Activated T-helper 1 cell treated with anti-CD3 and anti-CD28 coated beads, Interleukin-12 subunit alpha, Interleukin-12 subunit beta, Interleukin-2, Interleukin-4 antibody, amounts not matched to agents 30 ng/mL and 10 ng/mL and 1 ng/mL, durations not matched to agents 14 hours and 24 hours and 36 hours (primary cell): ENCODE measurements at regions not wholly inside any gene's neighbourhood (a gene's known extent, or its start where the extent isn't known, plus 50 kb on each side); places are given as distances from the start of the nearest gene placed in this dataset.

Source experiments
- DNase-seq: peaks from one replicate; pipeline ENCODE4 v3.0.0; 2021; ENCODE audit warnings: low spot score
- H3K27ac Mint-ChIP-seq: one replicate; pipeline ENCODE4 v1.8.0; 2021; ENCODE audit warnings: mild to moderate bottlenecking, mixed read lengths
- H3K27me3 Mint-ChIP-seq: one replicate; pipeline ENCODE4 v1.8.0; 2022; ENCODE audit warnings: mild to moderate bottlenecking, moderate library complexity, mixed read lengths; ENCODE audit not compliant: insufficient read depth
- H3K36me3 Mint-ChIP-seq: one replicate; pipeline ENCODE4 v1.8.0; 2021; ENCODE audit warnings: low read depth, mixed read lengths
- H3K4me1 Mint-ChIP-seq: one replicate; pipeline ENCODE4 v1.8.0; 2021; ENCODE audit warnings: low read depth, mixed read lengths
- H3K4me3 Mint-ChIP-seq: one replicate; pipeline ENCODE4 v1.8.0; 2021; ENCODE audit warnings: mild to moderate bottlenecking, moderate library complexity, mixed read lengths
- H3K9me3 Mint-ChIP-seq: one replicate; pipeline ENCODE4 v1.8.0; 2021; ENCODE audit warnings: mixed read lengths
- intact Hi-C: fragments of 100-400 bp; cut with micrococcal nuclease; formaldehyde crosslinking; loops from one replicate; pipeline ENCODE4 v1.15.1; 2024

DNA sequence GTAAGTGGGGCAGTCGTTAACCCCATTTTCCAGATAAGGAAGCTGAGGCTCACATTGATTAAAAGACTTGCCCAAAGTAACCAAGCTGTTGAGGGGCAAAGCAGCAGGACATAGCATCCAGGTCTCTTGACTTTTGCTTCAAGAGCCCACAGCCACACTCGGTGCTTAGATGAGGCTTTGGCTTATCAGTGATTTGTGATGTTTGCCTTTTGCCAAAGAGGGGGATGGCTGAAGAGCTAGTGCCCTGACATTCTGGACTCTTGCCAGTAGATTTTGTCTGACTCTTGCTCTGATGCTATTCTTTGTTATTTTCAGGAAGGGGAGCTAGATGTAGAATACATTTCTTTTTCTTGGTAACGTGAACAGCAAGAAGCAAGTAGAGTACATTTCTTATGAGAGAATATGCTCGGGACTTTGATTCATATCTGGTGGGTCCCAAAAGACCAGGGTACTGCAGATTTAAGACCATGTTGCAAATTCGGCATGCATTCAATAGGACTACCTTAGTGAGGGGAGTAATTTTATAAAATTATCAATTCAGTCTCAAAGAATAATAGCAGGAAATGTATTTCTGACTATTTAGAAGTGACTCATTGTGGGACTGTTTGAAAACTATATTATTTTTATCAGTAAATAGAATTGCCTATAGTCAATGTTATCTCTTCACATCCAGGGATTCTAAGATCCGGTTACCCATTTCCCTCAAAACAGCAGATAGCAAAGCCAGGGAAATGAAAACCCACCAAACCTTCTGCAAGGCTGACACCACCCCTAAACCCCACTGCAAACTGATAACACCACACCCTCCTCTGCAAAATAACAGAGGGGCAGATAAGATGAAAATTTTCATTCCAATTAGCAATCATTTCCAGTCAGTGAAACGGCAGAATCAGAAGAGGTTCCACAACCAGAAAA, 180.0 kb upstream of the BMPER start:
- Mint-ChIP-seq H3K27ac (no peak overlapping the region), H3K4me3 (no peak overlapping the region), H3K9me3 (no peaks in the 10 kb centered on the region), H3K27me3 (no peaks in the 10 kb centered on the region), H3K4me1 (no peaks in the 10 kb centered on the region), H3K36me3 (no peaks in the 10 kb centered on the region)
- intact Hi-C loops, result no loop called here
- DNase-seq, result no peak

DNA sequence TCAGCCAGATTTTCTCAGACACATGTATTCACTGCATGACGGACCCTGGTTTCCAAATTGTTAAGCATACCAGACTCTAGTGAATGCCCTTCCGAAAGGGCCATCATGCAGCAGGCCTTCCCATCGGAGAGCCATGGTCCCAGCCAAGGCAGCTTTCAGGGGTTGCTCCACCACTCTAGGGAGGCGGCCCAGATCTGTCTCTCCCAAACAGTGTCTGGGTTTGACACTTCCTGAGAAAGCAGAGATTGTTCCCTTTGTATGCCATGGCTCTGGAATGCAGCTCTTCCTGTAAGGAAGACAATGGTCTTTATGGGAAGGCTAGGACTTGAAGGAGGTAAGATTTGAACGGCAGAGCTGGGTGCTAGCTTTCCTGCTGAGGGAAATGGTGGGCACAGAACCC, 178.8 kb upstream of the BMPER start:
- Mint-ChIP-seq H3K36me3 (no peaks in the 10 kb centered on the region), H3K4me1 (no peaks in the 10 kb centered on the region), H3K4me3 (no peak overlapping the region), H3K9me3 (no peaks in the 10 kb centered on the region), H3K27me3 (no peaks in the 10 kb centered on the region), H3K27ac (no peak overlapping the region)
- no peak for DNase-seq
- intact Hi-C loops, result no loop called here

DNA sequence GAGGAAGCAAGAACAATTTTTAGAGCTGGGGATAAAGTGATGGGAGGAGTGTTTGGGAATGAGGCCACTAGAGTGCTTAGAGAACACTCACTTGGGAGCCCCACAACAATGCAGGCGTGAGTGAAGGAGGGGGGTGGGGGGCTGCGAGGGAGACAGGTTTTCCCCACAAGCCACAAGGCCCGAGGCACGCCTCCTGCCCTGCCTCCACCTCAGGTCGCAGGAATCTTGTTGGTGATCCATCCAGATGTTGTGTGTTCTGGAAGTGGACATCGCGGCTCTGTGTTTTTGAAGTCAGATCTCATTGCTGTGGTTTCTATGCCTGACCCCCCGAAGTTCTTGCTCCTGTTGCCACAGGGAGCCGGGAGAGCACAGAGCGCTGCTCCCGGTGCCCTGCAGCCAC, 178.0 kb upstream of the BMPER start:
- intact Hi-C loops, result no loop called here
- H3K36me3 Mint-ChIP-seq, result no peaks in the 10 kb centered on the region

DNA sequence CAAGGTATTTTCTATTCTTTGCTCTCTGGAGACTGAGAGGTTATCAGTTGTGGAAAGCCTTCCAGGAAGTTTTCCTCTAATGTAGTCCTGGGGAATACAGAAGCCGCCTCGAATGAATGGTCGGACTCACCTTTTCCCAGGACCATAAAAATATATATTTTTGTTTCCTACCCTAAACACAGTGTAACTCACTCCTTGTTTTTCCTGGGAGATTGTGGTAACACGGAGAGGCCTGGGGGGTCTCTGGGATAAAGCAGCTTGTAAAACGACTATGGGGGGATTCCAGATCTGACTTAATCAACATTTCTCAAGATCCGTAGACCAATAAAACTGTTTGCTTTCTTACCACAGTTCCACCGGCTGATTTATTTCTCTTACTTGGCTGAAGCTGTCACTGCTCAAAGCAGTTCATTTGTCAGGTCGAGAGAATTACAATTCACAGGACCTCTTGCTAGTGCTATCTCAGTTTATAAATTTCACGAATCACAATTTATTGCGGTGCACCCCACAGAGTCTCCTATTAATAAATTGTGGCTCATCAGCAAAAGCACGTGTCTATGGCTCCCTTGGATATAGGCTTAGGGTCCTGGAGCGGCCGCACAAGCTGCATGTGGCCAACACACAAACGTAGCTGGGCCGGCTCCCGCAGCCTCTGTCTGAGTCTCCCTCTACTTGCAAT, 176.3 kb upstream of the BMPER start:
- Mint-ChIP-seq H3K4me1 (no peaks in the 10 kb centered on the region), H3K4me3 (no peak overlapping the region), H3K27ac (no peak overlapping the region), H3K9me3 (no peaks in the 10 kb centered on the region), H3K27me3 (no peaks in the 10 kb centered on the region), H3K36me3 (no peaks in the 10 kb centered on the region)
- DNase-seq, result no peak
- intact Hi-C loops, result no loop called here

More for the DNA sequence above, 178.0 kb upstream of the BMPER start:
- H3K27ac Mint-ChIP-seq, result no peak overlapping the region
- no peak overlapping the region for H3K4me3 Mint-ChIP-seq
- H3K27me3 Mint-ChIP-seq, result no peaks in the 10 kb centered on the region
- no peaks in the 10 kb centered on the region for H3K4me1 Mint-ChIP-seq
- DNase-seq, result no peak
- H3K9me3 Mint-ChIP-seq, result no peaks in the 10 kb centered on the region

DNA sequence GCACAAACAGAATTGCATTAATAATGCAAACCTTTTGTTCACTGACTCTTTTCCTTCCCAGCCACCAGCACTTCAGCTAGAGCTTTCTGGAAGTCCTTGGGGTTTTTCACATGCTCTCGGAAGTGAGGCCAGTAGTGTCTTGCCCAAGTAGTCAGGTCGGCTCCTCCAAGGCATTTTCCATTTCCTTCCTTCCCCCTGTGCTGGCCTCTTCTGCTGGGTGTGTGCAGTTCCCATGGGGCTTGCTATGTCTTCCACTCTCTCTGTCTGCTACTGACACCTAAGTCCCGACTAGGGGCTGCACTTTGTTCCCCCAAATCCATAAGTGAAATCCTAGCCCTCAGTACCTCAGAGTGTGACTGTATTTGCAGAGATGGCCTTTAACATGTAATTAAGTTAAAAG, 175.6 kb upstream of the BMPER start:
- intact Hi-C loops, result no loop called here
- no peaks in the 10 kb centered on the region for H3K9me3 Mint-ChIP-seq
- no peaks in the 10 kb centered on the region for H3K4me1 Mint-ChIP-seq
- H3K27ac Mint-ChIP-seq, result no peak overlapping the region
- no peak overlapping the region for H3K4me3 Mint-ChIP-seq
- no peaks in the 10 kb centered on the region for H3K36me3 Mint-ChIP-seq
- H3K27me3 Mint-ChIP-seq, result no peaks in the 10 kb centered on the region
- DNase-seq, result no peak

DNA sequence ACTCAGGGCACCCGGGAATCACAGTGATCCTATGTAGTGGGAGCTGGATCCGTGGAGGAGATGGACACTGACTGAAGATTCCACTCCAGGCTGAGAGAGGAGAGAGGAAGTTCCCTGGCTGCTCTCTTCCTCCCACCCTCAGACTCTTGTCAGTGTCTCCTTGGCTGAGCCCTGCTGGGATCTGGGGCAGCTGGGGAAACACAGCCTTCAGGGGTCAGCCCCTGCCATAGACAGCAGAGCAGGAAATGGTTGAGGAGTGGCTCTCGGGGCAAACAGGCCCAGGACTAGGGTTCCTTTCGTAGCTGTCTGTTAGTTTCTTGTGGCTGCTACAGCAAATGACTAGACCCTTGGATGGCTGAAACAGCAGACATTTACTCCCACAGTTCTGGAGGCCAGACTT, 174.4 kb upstream of the BMPER start:
- Mint-ChIP-seq H3K36me3 (no peaks in the 10 kb centered on the region), H3K4me1 (no peaks in the 10 kb centered on the region), H3K4me3 (no peak overlapping the region), H3K27me3 (no peaks in the 10 kb centered on the region), H3K9me3 (no peaks in the 10 kb centered on the region), H3K27ac (no peak overlapping the region)
- intact Hi-C loops, result no loop called here
- no peak for DNase-seq

DNA sequence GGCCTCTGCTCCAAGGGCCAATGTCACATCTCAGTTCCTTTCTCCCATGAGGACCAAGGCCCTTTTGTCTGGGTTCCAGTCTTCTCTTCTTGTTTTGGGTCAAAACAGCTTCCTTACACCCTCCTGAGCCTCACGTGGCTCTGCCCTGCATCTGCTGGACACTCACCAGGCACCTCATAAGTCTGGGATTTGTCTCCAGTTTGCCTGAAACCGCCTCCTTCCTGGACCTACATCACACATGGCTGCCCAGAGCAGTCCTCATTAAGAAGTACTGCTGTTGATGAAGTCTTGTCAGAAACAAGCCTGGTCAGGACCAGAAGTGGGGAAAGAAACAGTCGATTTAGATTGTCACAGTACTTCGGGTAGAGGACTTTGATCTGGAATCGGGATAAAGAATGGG, 173.4 kb upstream of the BMPER start:
- no peaks in the 10 kb centered on the region for H3K4me1 Mint-ChIP-seq
- H3K4me3 Mint-ChIP-seq, result no peak overlapping the region
- no peaks in the 10 kb centered on the region for H3K36me3 Mint-ChIP-seq
- no peaks in the 10 kb centered on the region for H3K9me3 Mint-ChIP-seq
- DNase-seq, result no peak
- intact Hi-C loops, result no loop called here
- no peak overlapping the region for H3K27ac Mint-ChIP-seq
- no peaks in the 10 kb centered on the region for H3K27me3 Mint-ChIP-seq

DNA sequence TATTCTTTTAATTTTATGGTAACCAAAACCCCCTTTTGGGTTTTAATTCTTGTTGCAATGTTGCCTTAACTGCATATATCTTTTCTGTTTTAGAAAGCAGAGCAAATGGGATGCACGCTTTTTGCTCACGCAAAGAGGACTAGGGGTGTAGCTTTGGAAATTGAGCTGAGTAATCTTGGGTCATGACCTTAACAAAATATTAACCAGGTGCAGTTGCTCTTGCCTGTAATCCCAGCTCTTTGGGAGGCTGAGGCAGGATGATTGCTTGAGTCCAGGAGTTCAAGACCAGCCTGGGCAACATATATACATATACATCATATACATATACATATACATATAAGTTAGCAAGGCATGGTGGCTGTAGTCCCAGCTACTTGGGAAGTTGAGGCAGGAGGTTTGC, 172.9 kb upstream of the BMPER start:
- intact Hi-C loops, result no loop called here

DNA sequence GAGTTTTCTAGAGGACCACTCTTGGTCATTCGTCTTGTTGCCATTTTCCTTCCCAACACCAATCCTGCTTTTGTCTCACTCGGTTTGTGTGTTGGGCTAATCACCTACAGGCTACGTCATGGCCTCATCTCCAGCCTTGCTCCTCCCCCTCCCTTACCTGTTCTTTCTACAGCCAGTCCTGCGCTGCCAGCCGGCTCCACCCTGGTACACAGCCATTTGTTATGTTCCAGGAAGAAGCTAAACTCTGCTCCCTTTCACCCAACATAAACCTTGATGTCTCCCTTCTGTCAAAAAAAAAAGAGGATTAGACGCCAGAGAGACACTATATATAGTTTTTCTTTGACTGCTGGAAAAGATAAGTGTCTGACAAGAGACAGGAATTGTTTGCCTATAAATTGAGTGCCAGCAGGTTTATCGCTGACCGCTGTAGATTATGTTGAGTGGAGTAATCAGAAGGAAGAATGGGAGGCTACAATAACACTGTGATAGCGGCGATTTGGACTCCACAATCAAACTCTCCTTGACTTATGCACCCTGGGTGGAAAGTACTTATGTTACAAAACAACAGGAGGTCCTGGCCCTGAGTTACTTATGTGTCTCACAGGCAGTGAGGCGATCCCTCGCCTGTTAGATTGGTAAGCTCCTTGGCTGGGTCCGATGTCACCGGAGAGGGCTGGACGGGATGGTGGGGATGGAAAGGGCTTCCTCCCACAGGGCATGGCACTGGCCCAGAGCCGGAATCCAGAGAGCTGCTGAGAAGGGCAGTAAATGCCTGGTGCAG, 171.3 kb upstream of the BMPER start:
- no peaks in the 10 kb centered on the region for H3K27me3 Mint-ChIP-seq
- intact Hi-C loops, result no loop called here
- DNase-seq, result no peak
- no peaks in the 10 kb centered on the region for H3K9me3 Mint-ChIP-seq
- no peaks in the 10 kb centered on the region for H3K36me3 Mint-ChIP-seq
- H3K4me3 Mint-ChIP-seq, result no peak overlapping the region
- H3K27ac Mint-ChIP-seq, result no peak overlapping the region
- H3K4me1 Mint-ChIP-seq, result no peaks in the 10 kb centered on the region

More for the DNA sequence above, 172.9 kb upstream of the BMPER start:
- no peak for DNase-seq
- Mint-ChIP-seq H3K9me3 (no peaks in the 10 kb centered on the region), H3K4me1 (no peaks in the 10 kb centered on the region), H3K36me3 (no peaks in the 10 kb centered on the region), H3K27me3 (no peaks in the 10 kb centered on the region), H3K27ac (no peak overlapping the region), H3K4me3 (no peak overlapping the region)

DNA sequence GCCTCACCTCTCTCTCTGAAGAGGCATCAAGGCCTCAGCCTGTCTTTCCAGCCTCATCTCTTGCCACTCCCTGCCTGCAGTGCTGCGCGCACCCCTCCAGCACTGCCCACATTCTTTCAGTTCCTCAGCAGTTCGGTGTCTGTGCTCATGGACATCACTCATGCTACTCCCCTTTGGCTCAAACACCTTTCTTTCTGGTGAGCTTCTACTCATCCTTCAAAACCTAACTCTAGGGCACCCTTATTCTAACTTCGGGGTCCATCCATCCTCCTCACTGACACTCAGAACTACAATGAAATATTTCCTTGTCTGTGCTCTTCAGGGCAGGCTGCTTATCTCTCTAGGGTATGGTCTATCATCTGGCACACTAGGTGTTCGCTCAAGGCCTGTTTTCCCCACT, 169.9 kb upstream of the BMPER start:
- no peaks in the 10 kb centered on the region for H3K27me3 Mint-ChIP-seq
- intact Hi-C loops, result no loop called here
- no peak overlapping the region for H3K27ac Mint-ChIP-seq
- H3K4me1 Mint-ChIP-seq, result no peaks in the 10 kb centered on the region
- no peak for DNase-seq
- no peak overlapping the region for H3K4me3 Mint-ChIP-seq
- no peaks in the 10 kb centered on the region for H3K9me3 Mint-ChIP-seq
- H3K36me3 Mint-ChIP-seq, result no peaks in the 10 kb centered on the region

DNA sequence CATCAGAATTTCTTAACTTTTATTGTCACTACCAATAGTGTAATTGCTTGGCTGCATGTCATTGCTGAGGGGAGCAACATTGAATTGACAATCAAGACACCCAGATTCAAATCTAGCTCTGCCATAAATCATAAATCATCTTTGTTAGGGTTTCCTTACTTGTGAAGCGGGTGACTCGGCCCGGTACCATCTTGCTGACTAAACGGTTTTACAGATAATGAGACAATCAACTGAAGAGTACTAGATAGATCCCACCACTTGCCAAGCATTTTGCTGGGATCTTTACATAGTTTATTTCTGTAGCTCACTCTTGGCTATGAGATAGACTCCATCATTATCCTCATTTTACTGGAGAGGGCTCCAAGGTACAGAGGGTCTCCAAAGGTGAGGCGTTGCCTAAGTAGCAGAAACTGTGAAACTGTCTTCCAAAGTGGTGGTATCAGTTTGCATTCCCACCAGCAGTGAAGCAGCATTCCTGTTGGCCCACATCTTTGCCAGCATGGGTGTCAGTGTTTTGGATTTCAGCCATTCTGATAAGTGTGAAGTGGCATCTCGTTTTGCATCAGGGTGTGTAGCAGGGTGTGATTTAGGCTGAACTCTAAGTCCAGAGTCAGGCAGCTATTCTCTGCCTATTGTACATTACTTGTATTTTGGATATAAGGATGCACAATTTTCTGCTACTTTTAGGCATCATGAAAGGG, 168.7 kb upstream of the BMPER start:
- H3K27ac Mint-ChIP-seq, result no peak overlapping the region
- H3K27me3 Mint-ChIP-seq, result no peaks in the 10 kb centered on the region

DNA sequence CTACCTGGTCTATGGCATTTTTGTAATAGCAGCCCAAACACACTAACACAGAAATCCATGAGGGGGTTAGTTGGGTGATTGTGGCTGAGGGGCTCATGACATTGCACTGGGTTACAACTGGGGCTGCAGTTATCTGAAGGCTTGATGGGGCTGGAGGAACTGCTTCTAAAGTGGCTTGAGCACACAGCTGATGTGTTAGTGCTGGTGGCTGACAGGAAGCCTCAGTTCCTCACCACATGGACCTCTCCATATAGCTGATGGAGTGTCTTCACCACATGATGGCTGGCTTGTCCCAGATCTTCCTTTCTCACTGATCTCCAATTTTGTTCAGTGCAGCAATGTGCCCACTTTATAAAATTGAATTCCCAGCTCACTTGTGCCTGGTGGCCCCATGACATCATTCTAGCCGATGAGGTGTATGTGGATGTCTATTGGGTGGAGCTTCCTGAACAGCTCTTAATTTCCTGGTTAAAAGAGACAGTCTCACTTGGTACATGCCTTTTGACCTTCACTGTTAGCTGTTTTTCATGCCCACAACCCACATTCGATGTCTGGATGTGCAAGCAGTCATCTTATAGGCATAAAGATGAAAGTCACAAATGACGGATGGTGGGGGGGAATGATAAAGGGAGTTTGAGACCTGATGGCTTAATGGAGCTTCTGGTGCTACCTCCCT, 166.9 kb upstream of the BMPER start:
- intact Hi-C loops, result no loop called here
- DNase-seq, result no peak
- no peaks in the 10 kb centered on the region for H3K9me3 Mint-ChIP-seq
- no peaks in the 10 kb centered on the region for H3K36me3 Mint-ChIP-seq
- no peaks in the 10 kb centered on the region for H3K27me3 Mint-ChIP-seq
- no peaks in the 10 kb centered on the region for H3K4me1 Mint-ChIP-seq
- H3K27ac Mint-ChIP-seq, result no peak overlapping the region
- no peak overlapping the region for H3K4me3 Mint-ChIP-seq

More for the DNA sequence above, 168.7 kb upstream of the BMPER start:
- DNase-seq, result no peak
- Mint-ChIP-seq H3K4me3 (no peak overlapping the region), H3K36me3 (no peaks in the 10 kb centered on the region), H3K4me1 (no peaks in the 10 kb centered on the region), H3K9me3 (no peaks in the 10 kb centered on the region)
- intact Hi-C loops, result no loop called here
